WTC11 (cell line): ENCODE measurements at regions not wholly inside any gene's neighbourhood (a gene's known extent, or its start where the extent isn't known, plus 50 kb on each side); places are given as distances from the start of the nearest gene placed in this dataset.

ENCODE experiments used
- ATAC-seq: fragments of 200-7000 bp; cut with Tn5 transposase; 2 replicates; pipeline ENCODE4 v1.10.0; 2021; ENCODE audit warnings: mild to moderate bottlenecking, moderate library complexity
- CTCF ChIA-PET: fragments of 300-600 bp; sonication (Branson Sonifier 250); formaldehyde crosslinking; loops from one replicate; lab custom pipeline; 2021; ENCODE audit warnings: antibody characterized with exemption; lab: Charles Lee
- POLR2A ChIA-PET: fragments of 350-600 bp; sonication (Branson Sonifier 250); formaldehyde crosslinking; loops from one replicate; lab custom pipeline; 2021; ENCODE audit warnings: antibody characterized with exemption; lab: Charles Lee
- DNase-seq: peaks from one replicate; pipeline ENCODE4 v3.0.0; 2021; ENCODE audit warnings: low spot score
- H3K27ac Mint-ChIP-seq: 2 replicates; pipeline ENCODE4 v1.8.0; 2021; ENCODE audit warnings: mixed read lengths
- H3K27me3 Mint-ChIP-seq: 2 replicates; pipeline ENCODE4 v1.8.0; 2021; ENCODE audit warnings: low read depth, mild to moderate bottlenecking, moderate library complexity, mixed read lengths
- H3K36me3 Mint-ChIP-seq: 2 replicates; pipeline ENCODE4 v1.8.0; 2021; ENCODE audit warnings: mixed read lengths
- H3K4me1 Mint-ChIP-seq: 2 replicates; pipeline ENCODE4 v1.8.0; 2022; ENCODE audit warnings: mixed read lengths
- H3K4me3 Mint-ChIP-seq: 2 replicates; pipeline ENCODE4 v1.8.0; 2021; ENCODE audit warnings: mild to moderate bottlenecking, moderate library complexity, mixed read lengths
- H3K9me3 Mint-ChIP-seq: 2 replicates; pipeline ENCODE4 v1.8.0; 2021; ENCODE audit warnings: mixed read lengths
- CREB1 ChIP-seq: sonication (generic); formaldehyde crosslinking; IDR thresholded peaks from 2 replicates; pipeline ENCODE4 v1.8.0; 2023; ENCODE audit warnings: mild to moderate bottlenecking, missing genetic modification reagents
- JUN ChIP-seq: sonication (generic); formaldehyde crosslinking; IDR thresholded peaks from 2 replicates; pipeline ENCODE4 v1.8.0; 2023; ENCODE audit warnings: mild to moderate bottlenecking, missing genetic modification reagents
- RELA ChIP-seq: sonication (generic); formaldehyde crosslinking; IDR thresholded peaks from 2 replicates; pipeline ENCODE4 v1.8.1; 2022; ENCODE audit warnings: missing genetic modification reagents, mild to moderate bottlenecking, borderline replicate concordance
- SMAD3 ChIP-seq: sonication (generic); formaldehyde crosslinking; IDR thresholded peaks from 2 replicates; pipeline ENCODE4 v1.8.0; 2022; ENCODE audit warnings: missing genetic modification reagents, mild to moderate bottlenecking, borderline replicate concordance
- SOX15 ChIP-seq: fragments of 250-450 bp; sonication (Bioruptor Pico); IDR thresholded peaks from 2 replicates; pipeline ENCODE4 v1.9.0; 2021; ENCODE audit warnings: mild to moderate bottlenecking
- ZNF121 ChIP-seq: sonication (generic); formaldehyde crosslinking; IDR thresholded peaks from 2 replicates; pipeline ENCODE4 v1.8.0; 2023; ENCODE audit warnings: missing genetic modification reagents
- ZNF671 ChIP-seq: fragments of 250-450 bp; sonication (Bioruptor Pico); IDR thresholded peaks from 2 replicates; pipeline ENCODE4 v1.8.0; 2021; ENCODE audit warnings: mild to moderate bottlenecking
- TF ChIP-seq, protein P1 (sequence below): sonication (generic); formaldehyde crosslinking; IDR thresholded peaks from 2 replicates; pipeline ENCODE4 v1.8.1; 2023; ENCODE audit warnings: mild to moderate bottlenecking, missing genetic modification reagents, moderate library complexity
- TF ChIP-seq, protein P2 (sequence below): fragments of 250-450 bp; sonication (Bioruptor Pico); IDR thresholded peaks from 2 replicates; pipeline ENCODE4 v1.9.0; 2021; ENCODE audit warnings: mild to moderate bottlenecking, borderline replicate concordance
- TF ChIP-seq, protein P3 (sequence below): fragments of 250-450 bp; sonication (Bioruptor Pico); IDR thresholded peaks from 2 replicates; pipeline ENCODE4 v1.9.0; 2021; ENCODE audit warnings: mild to moderate bottlenecking
- TF ChIP-seq, protein P4 (sequence below): sonication (generic); formaldehyde crosslinking; IDR thresholded peaks from 2 replicates; pipeline ENCODE4 v1.8.1; 2022; ENCODE audit warnings: mild to moderate bottlenecking, moderate library complexity, missing genetic modification reagents
- TF ChIP-seq, protein P5 (sequence below): fragments of 250-450 bp; sonication (Bioruptor Pico); IDR thresholded peaks from 2 replicates; pipeline ENCODE4 v1.9.0; 2021; ENCODE audit warnings: moderate library complexity, mild to moderate bottlenecking, inconsistent platforms, borderline replicate concordance
- TF ChIP-seq, protein P6 (sequence below): sonication (generic); formaldehyde crosslinking; conservative IDR thresholded peaks from 2 replicates; pipeline ENCODE4 v1.8.1; 2023; ENCODE audit warnings: mild to moderate bottlenecking, low read depth, missing genetic modification reagents, moderate library complexity
- TF ChIP-seq, protein P7 (sequence below): fragments of 250-450 bp; sonication (Bioruptor Pico); IDR thresholded peaks from 2 replicates; pipeline ENCODE4 v1.8.0; 2021; ENCODE audit warnings: mild to moderate bottlenecking
- TF ChIP-seq, protein P8 (sequence below): sonication (generic); formaldehyde crosslinking; IDR thresholded peaks from 2 replicates; pipeline ENCODE4 v1.8.1; 2023; ENCODE audit warnings: mild to moderate bottlenecking, missing genetic modification reagents, moderate library complexity

DNA sequence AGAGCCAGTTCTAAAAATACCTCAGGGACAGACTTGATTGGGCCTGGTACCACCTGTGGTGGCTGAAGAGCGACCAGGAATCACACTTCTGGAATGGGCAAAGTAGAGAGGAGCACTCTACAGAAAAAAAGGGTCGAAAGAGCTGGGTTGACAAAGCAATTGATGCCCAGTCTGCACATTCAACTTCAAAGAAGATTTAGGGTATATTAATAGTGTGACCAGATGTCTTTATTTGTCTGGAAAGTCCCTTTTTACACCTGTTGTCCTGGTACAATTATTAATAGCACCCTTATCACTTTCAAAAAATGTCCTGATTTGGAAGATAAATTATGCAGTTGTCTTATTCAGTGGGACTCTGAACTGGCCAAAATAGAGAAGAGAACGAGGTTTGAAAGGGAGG, 137.5 kb downstream of the DYRK2 start:
- TF ChIP-seq, protein P1, sequence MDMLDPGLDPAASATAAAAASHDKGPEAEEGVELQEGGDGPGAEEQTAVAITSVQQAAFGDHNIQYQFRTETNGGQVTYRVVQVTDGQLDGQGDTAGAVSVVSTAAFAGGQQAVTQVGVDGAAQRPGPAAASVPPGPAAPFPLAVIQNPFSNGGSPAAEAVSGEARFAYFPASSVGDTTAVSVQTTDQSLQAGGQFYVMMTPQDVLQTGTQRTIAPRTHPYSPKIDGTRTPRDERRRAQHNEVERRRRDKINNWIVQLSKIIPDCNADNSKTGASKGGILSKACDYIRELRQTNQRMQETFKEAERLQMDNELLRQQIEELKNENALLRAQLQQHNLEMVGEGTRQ (CRISPR knock-in tag), result no peak
- TF ChIP-seq RELA, result no peak
- TF ChIP-seq, protein P2, sequence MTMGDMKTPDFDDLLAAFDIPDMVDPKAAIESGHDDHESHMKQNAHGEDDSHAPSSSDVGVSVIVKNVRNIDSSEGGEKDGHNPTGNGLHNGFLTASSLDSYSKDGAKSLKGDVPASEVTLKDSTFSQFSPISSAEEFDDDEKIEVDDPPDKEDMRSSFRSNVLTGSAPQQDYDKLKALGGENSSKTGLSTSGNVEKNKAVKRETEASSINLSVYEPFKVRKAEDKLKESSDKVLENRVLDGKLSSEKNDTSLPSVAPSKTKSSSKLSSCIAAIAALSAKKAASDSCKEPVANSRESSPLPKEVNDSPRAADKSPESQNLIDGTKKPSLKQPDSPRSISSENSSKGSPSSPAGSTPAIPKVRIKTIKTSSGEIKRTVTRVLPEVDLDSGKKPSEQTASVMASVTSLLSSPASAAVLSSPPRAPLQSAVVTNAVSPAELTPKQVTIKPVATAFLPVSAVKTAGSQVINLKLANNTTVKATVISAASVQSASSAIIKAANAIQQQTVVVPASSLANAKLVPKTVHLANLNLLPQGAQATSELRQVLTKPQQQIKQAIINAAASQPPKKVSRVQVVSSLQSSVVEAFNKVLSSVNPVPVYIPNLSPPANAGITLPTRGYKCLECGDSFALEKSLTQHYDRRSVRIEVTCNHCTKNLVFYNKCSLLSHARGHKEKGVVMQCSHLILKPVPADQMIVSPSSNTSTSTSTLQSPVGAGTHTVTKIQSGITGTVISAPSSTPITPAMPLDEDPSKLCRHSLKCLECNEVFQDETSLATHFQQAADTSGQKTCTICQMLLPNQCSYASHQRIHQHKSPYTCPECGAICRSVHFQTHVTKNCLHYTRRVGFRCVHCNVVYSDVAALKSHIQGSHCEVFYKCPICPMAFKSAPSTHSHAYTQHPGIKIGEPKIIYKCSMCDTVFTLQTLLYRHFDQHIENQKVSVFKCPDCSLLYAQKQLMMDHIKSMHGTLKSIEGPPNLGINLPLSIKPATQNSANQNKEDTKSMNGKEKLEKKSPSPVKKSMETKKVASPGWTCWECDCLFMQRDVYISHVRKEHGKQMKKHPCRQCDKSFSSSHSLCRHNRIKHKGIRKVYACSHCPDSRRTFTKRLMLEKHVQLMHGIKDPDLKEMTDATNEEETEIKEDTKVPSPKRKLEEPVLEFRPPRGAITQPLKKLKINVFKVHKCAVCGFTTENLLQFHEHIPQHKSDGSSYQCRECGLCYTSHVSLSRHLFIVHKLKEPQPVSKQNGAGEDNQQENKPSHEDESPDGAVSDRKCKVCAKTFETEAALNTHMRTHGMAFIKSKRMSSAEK (CRISPR knock-in tag), result no peak
- TF ChIP-seq, protein P3, sequence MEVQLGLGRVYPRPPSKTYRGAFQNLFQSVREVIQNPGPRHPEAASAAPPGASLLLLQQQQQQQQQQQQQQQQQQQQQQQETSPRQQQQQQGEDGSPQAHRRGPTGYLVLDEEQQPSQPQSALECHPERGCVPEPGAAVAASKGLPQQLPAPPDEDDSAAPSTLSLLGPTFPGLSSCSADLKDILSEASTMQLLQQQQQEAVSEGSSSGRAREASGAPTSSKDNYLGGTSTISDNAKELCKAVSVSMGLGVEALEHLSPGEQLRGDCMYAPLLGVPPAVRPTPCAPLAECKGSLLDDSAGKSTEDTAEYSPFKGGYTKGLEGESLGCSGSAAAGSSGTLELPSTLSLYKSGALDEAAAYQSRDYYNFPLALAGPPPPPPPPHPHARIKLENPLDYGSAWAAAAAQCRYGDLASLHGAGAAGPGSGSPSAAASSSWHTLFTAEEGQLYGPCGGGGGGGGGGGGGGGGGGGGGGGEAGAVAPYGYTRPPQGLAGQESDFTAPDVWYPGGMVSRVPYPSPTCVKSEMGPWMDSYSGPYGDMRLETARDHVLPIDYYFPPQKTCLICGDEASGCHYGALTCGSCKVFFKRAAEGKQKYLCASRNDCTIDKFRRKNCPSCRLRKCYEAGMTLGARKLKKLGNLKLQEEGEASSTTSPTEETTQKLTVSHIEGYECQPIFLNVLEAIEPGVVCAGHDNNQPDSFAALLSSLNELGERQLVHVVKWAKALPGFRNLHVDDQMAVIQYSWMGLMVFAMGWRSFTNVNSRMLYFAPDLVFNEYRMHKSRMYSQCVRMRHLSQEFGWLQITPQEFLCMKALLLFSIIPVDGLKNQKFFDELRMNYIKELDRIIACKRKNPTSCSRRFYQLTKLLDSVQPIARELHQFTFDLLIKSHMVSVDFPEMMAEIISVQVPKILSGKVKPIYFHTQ, result no peak
- TF ChIP-seq, protein P4, sequence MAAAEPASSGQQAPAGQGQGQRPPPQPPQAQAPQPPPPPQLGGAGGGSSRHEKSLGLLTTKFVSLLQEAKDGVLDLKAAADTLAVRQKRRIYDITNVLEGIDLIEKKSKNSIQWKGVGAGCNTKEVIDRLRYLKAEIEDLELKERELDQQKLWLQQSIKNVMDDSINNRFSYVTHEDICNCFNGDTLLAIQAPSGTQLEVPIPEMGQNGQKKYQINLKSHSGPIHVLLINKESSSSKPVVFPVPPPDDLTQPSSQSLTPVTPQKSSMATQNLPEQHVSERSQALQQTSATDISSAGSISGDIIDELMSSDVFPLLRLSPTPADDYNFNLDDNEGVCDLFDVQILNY (CRISPR knock-in tag), result no peak
- TF ChIP-seq SMAD3, result no peak
- no peak for TF ChIP-seq SOX15
- H3K27me3 Mint-ChIP-seq, result no peaks in the 10 kb centered on the region; the same call in 1 of the 2 replicates
- ChIA-PET CTCF (no interaction called here), POLR2A (no interaction called here)
- no peaks in the 10 kb centered on the region for H3K36me3 Mint-ChIP-seq
- no peak for DNase-seq
- H3K4me1 Mint-ChIP-seq, result peaks cover 11% of the 10 kb centered on the region
- no peak for ATAC-seq
- peaks cover 1% of the 10 kb centered on the region; the same call in 1 of the 2 replicates for H3K9me3 Mint-ChIP-seq
- no peak overlapping the region for H3K27ac Mint-ChIP-seq
- H3K4me3 Mint-ChIP-seq, result no peak overlapping the region

DNA sequence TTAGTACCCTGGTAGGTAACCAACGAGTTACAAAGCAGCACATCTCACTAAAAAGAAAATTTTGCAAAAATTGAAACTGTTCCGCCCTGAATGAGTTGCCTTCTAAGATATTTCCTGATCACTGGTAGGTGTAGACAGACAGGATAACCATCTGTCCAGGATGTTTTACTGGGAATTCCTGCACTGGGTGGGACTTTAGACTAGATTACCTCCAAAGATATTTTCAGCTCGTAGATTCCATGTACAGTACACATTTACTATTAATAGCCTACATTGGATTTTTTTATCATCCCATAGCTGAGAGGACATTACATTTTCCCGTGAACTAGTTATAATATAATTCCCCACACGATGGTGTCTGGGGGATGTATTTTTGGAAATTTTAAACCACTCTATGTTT, 139.6 kb downstream of the DYRK2 start:
- peaks cover 16% of the 10 kb centered on the region for H3K4me1 Mint-ChIP-seq
- TF ChIP-seq CREB1 (CRISPR knock-in tag) (no peak), JUN (no peak), ZNF121 (CRISPR knock-in tag) (no peak), ZNF671 (CRISPR knock-in tag) (no peak)
- TF ChIP-seq, protein P5, sequence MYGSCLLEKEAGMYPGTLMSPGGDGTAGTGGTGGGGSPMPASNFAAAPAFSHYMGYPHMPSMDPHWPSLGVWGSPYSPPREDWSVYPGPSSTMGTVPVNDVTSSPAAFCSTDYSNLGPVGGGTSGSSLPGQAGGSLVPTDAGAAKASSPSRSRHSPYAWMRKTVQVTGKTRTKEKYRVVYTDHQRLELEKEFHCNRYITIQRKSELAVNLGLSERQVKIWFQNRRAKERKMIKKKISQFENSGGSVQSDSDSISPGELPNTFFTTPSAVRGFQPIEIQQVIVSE, result no peak
- TF ChIP-seq, protein P6, sequence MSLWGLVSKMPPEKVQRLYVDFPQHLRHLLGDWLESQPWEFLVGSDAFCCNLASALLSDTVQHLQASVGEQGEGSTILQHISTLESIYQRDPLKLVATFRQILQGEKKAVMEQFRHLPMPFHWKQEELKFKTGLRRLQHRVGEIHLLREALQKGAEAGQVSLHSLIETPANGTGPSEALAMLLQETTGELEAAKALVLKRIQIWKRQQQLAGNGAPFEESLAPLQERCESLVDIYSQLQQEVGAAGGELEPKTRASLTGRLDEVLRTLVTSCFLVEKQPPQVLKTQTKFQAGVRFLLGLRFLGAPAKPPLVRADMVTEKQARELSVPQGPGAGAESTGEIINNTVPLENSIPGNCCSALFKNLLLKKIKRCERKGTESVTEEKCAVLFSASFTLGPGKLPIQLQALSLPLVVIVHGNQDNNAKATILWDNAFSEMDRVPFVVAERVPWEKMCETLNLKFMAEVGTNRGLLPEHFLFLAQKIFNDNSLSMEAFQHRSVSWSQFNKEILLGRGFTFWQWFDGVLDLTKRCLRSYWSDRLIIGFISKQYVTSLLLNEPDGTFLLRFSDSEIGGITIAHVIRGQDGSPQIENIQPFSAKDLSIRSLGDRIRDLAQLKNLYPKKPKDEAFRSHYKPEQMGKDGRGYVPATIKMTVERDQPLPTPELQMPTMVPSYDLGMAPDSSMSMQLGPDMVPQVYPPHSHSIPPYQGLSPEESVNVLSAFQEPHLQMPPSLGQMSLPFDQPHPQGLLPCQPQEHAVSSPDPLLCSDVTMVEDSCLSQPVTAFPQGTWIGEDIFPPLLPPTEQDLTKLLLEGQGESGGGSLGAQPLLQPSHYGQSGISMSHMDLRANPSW, result no peak
- TF ChIP-seq, protein P7, sequence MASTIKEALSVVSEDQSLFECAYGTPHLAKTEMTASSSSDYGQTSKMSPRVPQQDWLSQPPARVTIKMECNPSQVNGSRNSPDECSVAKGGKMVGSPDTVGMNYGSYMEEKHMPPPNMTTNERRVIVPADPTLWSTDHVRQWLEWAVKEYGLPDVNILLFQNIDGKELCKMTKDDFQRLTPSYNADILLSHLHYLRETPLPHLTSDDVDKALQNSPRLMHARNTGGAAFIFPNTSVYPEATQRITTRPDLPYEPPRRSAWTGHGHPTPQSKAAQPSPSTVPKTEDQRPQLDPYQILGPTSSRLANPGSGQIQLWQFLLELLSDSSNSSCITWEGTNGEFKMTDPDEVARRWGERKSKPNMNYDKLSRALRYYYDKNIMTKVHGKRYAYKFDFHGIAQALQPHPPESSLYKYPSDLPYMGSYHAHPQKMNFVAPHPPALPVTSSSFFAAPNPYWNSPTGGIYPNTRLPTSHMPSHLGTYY, result no peak
- TF ChIP-seq, protein P8, sequence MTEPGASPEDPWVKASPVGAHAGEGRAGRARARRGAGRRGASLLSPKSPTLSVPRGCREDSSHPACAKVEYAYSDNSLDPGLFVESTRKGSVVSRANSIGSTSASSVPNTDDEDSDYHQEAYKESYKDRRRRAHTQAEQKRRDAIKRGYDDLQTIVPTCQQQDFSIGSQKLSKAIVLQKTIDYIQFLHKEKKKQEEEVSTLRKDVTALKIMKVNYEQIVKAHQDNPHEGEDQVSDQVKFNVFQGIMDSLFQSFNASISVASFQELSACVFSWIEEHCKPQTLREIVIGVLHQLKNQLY (CRISPR knock-in tag), result no peak
- DNase-seq, result no peak
- H3K36me3 Mint-ChIP-seq, result peaks cover 7% of the 10 kb centered on the region
- H3K4me3 Mint-ChIP-seq, result no peak overlapping the region
- POLR2A ChIA-PET, result no interaction called here
- no peak for ATAC-seq
- no peak overlapping the region for H3K27ac Mint-ChIP-seq
- CTCF ChIA-PET, result no interaction called here
- no peaks in the 10 kb centered on the region; the same call in 1 of the 2 replicates for H3K27me3 Mint-ChIP-seq
- peaks cover 18% of the 10 kb centered on the region for H3K9me3 Mint-ChIP-seq
